Ishikawa (cell line): ENCODE measurements at regions not wholly inside any gene's neighbourhood (a gene's known extent, or its start where the extent isn't known, plus 50 kb on each side); places are given as distances from the start of the nearest gene placed in this dataset.

Experiments used
- CEBPB ChIP-seq: IDR thresholded peaks from 2 replicates; pipeline ENCODE4 v1.6.1; 2012
- CREB1 ChIP-seq: IDR thresholded peaks from 2 replicates; pipeline ENCODE4 v1.6.1; 2012; ENCODE audit warnings: low read depth
- EGR1 ChIP-seq: IDR thresholded peaks from 2 replicates; pipeline ENCODE4 v1.6.1; 2012
- EP300 ChIP-seq: IDR thresholded peaks from 2 replicates; pipeline ENCODE4 v1.6.1; 2012; ENCODE audit warnings: borderline replicate concordance
- FOXM1 ChIP-seq: IDR thresholded peaks from 2 replicates; pipeline ENCODE4 v1.6.1; 2012; ENCODE audit warnings: low read depth, borderline replicate concordance
- RAD21 ChIP-seq: IDR thresholded peaks from 2 replicates; pipeline ENCODE4 v1.6.1; 2012; ENCODE audit warnings: low read depth
- TF ChIP-seq, protein P1 (sequence below): IDR thresholded peaks from 2 replicates; pipeline ENCODE4 v1.6.1; 2012

GRCh38 chr2:23009545-23010149 lies 375.3 kb upstream of the KLHL29 start:
- TF ChIP-seq RAD21 = no peak
- no peak for TF ChIP-seq EGR1
- TF ChIP-seq CEBPB = no peak
- TF ChIP-seq, protein P1, sequence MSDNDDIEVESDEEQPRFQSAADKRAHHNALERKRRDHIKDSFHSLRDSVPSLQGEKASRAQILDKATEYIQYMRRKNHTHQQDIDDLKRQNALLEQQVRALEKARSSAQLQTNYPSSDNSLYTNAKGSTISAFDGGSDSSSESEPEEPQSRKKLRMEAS = no peak
- no peak for TF ChIP-seq CREB1
- no peak for TF ChIP-seq EP300
- no peak for TF ChIP-seq FOXM1
